HG02870 (cell line): ENCODE measurements at regions not wholly inside any gene's neighbourhood (a gene's known extent, or its start where the extent isn't known, plus 50 kb on each side); places are given as distances from the start of the nearest gene placed in this dataset.

Experiments used
- ATAC-seq: cut with Tn5 transposase; IDR thresholded peaks from one replicate; pipeline ENCODE4 v1.9.1; 2021; ENCODE audit warnings: mild to moderate bottlenecking, moderate library complexity; ENCODE audit not compliant: unreplicated experiment

DNA sequence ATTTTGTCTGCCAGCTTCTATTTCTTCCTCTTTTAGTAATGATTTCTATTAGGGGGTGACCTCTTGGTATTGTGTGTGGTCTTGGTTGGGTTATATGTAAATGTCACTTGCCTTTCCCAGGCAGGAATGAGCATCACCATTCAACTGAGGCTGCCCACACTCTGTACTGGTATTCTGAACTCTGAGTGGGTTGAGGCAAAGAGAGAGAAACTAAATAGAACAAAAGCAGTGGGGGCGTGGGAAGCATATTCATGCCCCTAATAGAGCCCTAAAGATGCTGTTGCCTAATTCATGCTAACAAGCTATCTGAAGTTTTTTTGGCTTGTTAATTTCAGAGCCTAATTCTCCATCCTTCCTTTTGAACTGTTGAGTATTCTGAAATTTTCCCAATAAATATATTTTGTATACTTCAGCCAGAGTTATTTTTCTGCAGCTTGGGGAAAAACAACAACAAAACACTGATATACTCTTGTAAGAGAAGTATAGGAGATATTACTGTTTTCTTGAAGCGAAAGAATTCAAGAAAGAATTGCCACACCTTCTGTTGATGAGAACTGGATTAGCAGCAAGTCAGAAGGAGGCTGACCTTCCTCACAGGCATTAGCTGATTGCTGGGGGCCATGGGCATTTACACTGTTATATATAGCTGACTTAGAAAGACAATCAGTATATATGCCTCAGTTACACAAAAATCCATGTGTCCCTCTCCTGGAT is 315.8 kb upstream of the KLF12 start:
- no peak for ATAC-seq

DNA sequence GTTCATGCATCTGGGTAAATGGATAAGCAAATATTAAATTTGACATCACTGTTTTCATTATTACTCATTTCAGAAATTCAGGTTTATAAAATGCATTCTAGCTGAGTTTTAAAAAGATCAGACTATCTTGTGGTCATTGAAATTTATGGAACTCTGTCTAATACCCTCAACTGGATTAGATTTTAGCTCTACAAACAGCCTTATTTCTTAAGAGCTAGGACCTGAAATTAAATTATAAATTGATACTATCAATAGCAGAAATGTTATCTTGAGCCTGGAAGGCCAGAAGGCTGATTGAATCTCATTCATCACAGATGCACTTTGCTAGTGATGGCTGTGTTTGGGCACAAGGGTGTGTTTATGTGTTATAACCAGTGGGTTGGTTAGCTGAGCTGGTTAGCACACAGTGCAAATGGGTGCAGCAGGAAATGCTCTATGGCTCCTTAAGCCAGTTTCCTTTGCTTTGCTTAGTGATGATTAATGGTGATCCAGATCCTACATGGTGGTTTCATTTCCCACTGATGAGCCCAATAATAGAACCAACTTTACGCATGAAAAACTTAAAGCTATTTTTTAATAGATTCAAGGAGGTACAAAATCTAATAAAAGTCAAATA is 310.8 kb upstream of the KLF12 start:
- ATAC-seq, result no peak

GRCh38 chr13:74444161-74444571 is 310.0 kb upstream of the KLF12 start:
- ATAC-seq, result no peak

- no peak for ATAC-seq
These were observed 309.4 kb upstream of the KLF12 start for GRCh38 chr13:74443631-74444030.

- no peak for ATAC-seq
These were observed 308.5 kb upstream of the KLF12 start for GRCh38 chr13:74442751-74443150.

- no peak for ATAC-seq
These were observed 304.7 kb upstream of the KLF12 start for GRCh38 chr13:74438901-74439300.

GRCh38 chr13:74434782-74435181 is 300.6 kb upstream of the KLF12 start:
- ATAC-seq, result no peak

DNA sequence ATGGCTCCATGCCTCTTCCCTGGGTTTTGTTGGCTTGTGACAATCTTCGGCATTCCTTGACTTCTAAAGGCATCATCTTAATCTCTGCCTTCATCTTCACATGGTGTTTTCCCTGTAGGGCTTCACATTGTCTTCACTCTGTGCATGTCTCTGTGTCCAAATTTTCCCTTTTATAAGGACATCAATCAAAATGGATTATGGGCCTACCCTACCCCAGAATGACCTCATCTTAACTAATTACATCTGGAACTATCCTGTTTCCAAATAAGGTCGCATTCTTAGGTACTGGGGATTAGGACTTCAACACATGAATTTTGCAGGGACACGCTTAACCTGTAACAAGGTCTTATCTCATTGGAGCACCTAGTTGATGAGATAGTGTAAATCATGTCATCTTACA is 290.3 kb upstream of the KLF12 start:
- ATAC-seq, result no peak

- ATAC-seq, result no peak
These were observed 289.2 kb upstream of the KLF12 start for GRCh38 chr13:74423434-74423833.

DNA sequence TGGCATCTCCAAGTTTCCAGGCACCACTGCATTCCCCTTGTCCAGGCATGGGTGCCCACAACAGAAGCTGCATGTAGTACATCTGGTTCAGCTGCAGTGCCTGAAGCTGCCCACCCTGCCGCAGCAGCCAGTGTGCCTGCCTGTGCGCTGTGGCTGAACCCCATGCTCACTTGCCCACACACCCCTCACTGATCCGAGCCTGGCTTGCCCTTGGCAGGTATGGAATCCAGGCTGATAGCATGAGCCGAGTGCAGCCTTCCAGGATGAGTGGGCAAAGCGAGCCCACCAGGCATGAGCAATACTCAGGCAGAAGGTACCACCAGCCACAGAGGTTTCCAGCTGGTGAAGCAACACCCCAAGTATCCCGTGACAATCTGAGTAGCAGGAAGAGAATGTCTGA is 280.3 kb upstream of the KLF12 start:
- ATAC-seq, result no peak

DNA sequence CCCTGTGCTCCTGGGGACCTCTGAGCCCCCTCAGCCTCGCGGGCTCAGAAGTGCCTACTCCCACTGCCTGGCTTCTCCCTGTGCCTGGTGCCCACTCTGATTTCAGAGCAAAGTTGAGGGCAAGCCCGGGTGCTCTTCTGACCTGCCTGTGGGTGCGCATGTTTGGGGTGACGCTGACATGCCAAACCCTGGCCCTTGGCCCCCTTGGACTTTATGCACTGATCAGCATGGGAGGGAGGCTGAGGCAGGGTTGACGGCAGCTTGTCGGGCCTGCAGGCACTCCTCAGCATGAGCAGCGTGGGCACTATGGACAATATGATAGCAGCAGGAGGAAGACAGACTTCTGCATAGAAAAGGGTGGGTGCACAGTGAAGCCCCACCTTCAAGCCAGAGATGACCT is 279.3 kb upstream of the KLF12 start:
- no peak for ATAC-seq

GRCh38 chr13:74409551-74409950 is 275.3 kb upstream of the KLF12 start:
- no peak for ATAC-seq

GRCh38 chr13:74406420-74406819 is 272.2 kb upstream of the KLF12 start:
- no peak for ATAC-seq

DNA sequence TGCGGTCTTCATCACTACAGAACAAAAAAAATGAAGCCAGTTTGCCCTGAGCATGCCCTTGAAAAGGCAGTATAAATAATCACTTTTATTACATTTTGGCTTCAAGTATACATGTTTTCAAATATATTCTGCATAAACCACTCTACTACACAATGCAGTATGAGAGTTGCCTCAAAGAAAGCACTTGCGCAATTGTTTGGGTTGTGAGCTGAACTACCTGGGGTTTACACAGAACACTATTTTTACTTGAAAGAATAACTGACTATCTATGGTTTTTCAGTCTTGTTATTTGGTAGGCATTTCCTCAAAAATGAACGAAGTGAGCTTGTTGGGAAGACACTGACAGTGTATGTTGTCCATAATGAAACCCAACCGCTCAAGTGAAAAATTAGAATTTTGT is 264.4 kb upstream of the KLF12 start:
- no peak for ATAC-seq

DNA sequence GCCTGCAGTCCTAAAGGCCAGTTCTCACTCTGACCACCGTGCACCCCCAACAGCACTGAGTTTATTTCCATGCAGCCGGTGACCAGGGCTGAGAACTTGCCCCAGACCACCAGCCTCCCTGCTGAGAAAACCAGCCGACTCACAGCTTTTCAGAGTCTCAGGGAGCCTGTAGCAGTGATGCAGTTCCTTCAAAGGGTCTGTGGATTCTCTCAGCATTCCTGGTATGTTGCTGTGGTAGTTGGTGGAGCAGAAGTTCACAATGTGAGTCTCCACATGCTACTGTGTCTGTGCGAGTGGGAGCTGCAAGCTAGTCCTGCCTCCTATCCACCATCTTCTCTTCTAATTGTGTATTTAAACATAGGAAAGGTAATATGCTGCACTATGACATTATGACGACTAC is 254.9 kb upstream of the KLF12 start:
- no peak for ATAC-seq

GRCh38 chr13:74388626-74389025 is 254.4 kb upstream of the KLF12 start:
- no peak for ATAC-seq

DNA sequence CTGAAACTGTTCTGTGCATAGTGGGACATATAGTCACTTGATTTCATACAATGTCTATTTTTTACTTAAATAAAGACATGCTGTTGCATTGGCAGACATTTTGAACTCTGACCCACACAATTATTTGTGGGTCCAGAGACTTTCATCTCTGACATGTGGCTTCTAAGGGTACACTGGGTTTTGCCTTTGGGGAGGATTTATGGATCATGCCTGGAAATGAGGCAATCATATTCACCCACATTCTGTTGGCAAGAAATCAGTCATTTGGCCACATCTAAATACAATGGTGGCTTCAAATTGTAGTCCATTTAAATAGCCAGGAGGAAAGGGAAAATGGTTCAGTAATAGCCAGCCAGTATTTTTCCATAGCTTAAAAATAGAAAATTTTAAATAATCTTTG is 238.3 kb upstream of the KLF12 start:
- no peak for ATAC-seq

DNA sequence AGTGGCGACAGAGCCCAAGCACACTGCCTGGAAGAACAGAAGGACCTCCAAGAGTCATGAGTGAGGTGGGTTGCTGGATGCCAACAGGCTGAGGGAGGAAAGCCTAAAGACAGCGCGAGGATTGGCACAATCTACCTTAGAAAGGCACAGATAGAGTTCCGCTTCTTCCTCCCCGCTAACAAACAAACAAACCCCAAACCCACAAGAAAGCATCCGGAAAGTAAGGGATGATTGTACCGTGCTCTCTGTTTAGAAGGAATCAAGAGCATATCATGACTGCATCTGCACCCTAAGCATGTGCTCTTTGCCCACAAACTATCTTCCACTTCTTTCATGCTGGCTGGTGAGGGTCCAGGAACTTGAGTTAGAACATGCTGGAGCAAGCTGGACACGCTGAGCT is 233.0 kb upstream of the KLF12 start:
- ATAC-seq, result no peak

GRCh38 chr13:74361274-74361673 is 227.1 kb upstream of the KLF12 start:
- ATAC-seq, result no peak

- no peak for ATAC-seq
These were observed 212.8 kb upstream of the KLF12 start for GRCh38 chr13:74346960-74347359.

- ATAC-seq, result no peak
These were observed 204.1 kb upstream of the KLF12 start for GRCh38 chr13:74338341-74338740.

GRCh38 chr13:74336546-74336945 is 202.3 kb upstream of the KLF12 start:
- ATAC-seq, result no peak

- no peak for ATAC-seq
These were observed 201.2 kb upstream of the KLF12 start for GRCh38 chr13:74335370-74335769.
